SK-N-MC (cell line): ENCODE measurements at regions not wholly inside any gene's neighbourhood (a gene's known extent, or its start where the extent isn't known, plus 50 kb on each side); places are given as distances from the start of the nearest gene placed in this dataset.

Experiments used
- DNase-seq: peaks from one replicate; pipeline ENCODE4 v3.0.0-alpha.2; 2011; ENCODE audit warnings: low read depth, low spot score
- H3K27ac ChIP-seq: fragments of 200-600 bp; sonication (generic); 2 replicates; pipeline ENCODE4 v1.5.1; 2016; ENCODE audit warnings: mixed run types
- H3K36me3 ChIP-seq: fragments of 200-600 bp; sonication (generic); 2 replicates; pipeline ENCODE4 v1.6.1; 2017; ENCODE audit warnings: antibody characterized with exemption, low read length, mixed read lengths; ENCODE audit not compliant: insufficient read depth
- H3K4me3 ChIP-seq: fragments of 200-600 bp; sonication (generic); 2 replicates; pipeline ENCODE4 v1.5.1; 2016
- H3K9ac ChIP-seq: fragments of 200-600 bp; sonication (generic); 2 replicates; pipeline ENCODE4 v1.8.0; 2017; ENCODE audit warnings: mixed run types, mixed read lengths; ENCODE audit not compliant: insufficient read length
- H3K9me3 ChIP-seq: fragments of 200-600 bp; sonication (generic); 2 replicates; pipeline ENCODE4 v1.6.1; 2017; ENCODE audit warnings: low read depth, mild to moderate bottlenecking, antibody characterized with exemption, low read length, moderate library complexity, mixed read lengths
- EZH2 ChIP-seq: fragments of 200-600 bp; sonication (generic); IDR thresholded peaks from one replicate; pipeline ENCODE4 v1.6.1; 2017; ENCODE audit warnings: antibody characterized with exemption
- FOXP2 ChIP-seq: optimal IDR thresholded peaks from 2 replicates; pipeline ENCODE3; 2011; ENCODE audit warnings: mild to moderate bottlenecking, moderate library complexity; ENCODE audit not compliant: insufficient read depth; ENCODE audit errors: extremely low read length, control extremely low read depth
- POLR2AphosphoS5 ChIP-seq: IDR thresholded peaks from 2 replicates; pipeline ENCODE4 v1.6.1; 2012; ENCODE audit warnings: mild to moderate bottlenecking, low read depth, low read length, borderline replicate concordance

GRCh38 chr5:121108725-121109124 is 644.6 kb downstream of the PRR16 start:
- Histone ChIP-seq H3K27ac (no peak overlapping the region), H3K9ac (no peak overlapping the region), H3K9me3 (no peaks in the 10 kb centered on the region), H3K36me3 (no peaks in the 10 kb centered on the region), H3K4me3 (no peak overlapping the region)
- DNase-seq, result no peak
- TF ChIP-seq EZH2 (no peak), POLR2AphosphoS5 (no peak), FOXP2 (no peak)

- Histone ChIP-seq H3K9ac (no peak overlapping the region), H3K36me3 (no peaks in the 10 kb centered on the region), H3K9me3 (no peaks in the 10 kb centered on the region), H3K27ac (no peak overlapping the region), H3K4me3 (no peak overlapping the region)
- no peak for TF ChIP-seq POLR2AphosphoS5
- TF ChIP-seq EZH2, result no peak
- no peak for TF ChIP-seq FOXP2
- no peak for DNase-seq
Measured at GRCh38 chr5:121109817-121110216, 645.7 kb downstream of the PRR16 start.

DNA sequence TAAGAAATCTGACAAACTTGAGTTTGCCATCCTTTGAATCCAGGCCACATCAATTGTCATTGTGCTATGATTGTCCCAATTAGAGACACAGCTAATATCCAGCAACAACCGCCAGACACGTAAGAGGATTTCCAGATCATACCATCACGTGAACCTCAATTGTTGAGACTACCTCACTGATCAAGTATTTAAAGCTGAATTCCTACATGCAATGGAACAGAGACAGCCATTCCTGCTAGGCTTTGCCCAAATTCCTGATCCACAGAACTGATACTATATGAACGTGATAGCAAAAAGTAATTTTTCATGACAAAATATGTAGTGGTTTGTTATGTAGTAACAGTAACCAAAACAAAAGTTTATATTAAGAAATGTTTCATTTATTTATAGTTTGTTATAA is 657.7 kb downstream of the PRR16 start:
- TF ChIP-seq FOXP2, result no peak
- TF ChIP-seq EZH2, result no peak
- TF ChIP-seq POLR2AphosphoS5, result no peak

DNA sequence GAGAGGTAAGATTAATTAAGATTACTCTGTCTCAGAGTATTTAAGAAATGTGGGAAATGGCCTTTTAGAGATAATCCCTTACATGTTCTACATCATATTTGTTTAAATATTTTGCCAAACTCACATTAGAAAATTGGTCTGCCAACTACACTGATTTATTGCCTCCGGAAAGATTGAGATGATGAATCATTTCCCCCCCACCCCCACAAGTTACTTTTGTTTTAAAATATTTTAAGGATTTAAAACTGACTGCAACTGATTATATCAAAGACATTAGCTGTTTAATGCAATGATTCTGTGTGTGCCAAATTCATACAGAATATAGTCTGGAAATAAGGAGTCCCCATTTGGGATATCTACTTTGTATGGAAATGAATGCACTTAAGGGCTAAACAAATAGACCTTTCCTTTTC is 674.4 kb downstream of the PRR16 start:
- H3K9me3 ChIP-seq, result no peaks in the 10 kb centered on the region
- H3K9ac ChIP-seq, result no peak overlapping the region
- no peak for DNase-seq
- H3K27ac ChIP-seq, result no peak overlapping the region
- no peak overlapping the region for H3K4me3 ChIP-seq
- H3K36me3 ChIP-seq, result no peaks in the 10 kb centered on the region
- TF ChIP-seq FOXP2 (no peak), POLR2AphosphoS5 (no peak), EZH2 (no peak)

More for the DNA sequence above, 657.7 kb downstream of the PRR16 start:
- Histone ChIP-seq H3K4me3 (no peak overlapping the region), H3K27ac (no peak overlapping the region), H3K9ac (no peak overlapping the region), H3K9me3 (no peaks in the 10 kb centered on the region), H3K36me3 (no peaks in the 10 kb centered on the region)
- no peak for DNase-seq

DNA sequence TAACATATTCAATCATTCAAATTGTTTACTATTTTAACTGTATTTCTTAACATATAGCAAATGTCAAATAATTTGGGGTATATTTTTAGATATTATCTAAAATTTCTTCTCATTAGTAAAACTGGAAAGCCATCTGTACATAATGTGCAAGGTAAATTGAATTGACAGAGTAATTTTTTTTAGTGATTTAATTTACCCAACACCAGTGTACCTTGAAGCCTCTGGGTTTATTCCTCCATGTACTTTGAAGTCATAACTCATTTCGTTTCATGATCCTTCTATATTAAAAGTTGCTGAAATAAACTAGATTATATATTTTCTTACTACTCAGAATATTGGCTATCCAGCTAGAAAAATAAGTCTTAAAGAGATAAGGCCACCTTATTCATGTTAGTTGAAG is 674.9 kb downstream of the PRR16 start:
- H3K36me3 ChIP-seq, result no peaks in the 10 kb centered on the region
- TF ChIP-seq EZH2 (no peak), FOXP2 (no peak)
- no peak for DNase-seq
- no peak overlapping the region for H3K4me3 ChIP-seq
- no peaks in the 10 kb centered on the region for H3K9me3 ChIP-seq
- no peak overlapping the region for H3K9ac ChIP-seq
- H3K27ac ChIP-seq, result no peak overlapping the region

GRCh38 chr5:121144764-121145163 is 680.7 kb downstream of the PRR16 start:
- Histone ChIP-seq H3K36me3 (no peaks in the 10 kb centered on the region), H3K9me3 (no peaks in the 10 kb centered on the region), H3K9ac (no peak overlapping the region), H3K4me3 (no peak overlapping the region), H3K27ac (no peak overlapping the region)
- DNase-seq, result no peak
- TF ChIP-seq EZH2 (no peak), FOXP2 (no peak), POLR2AphosphoS5 (no peak)

DNA sequence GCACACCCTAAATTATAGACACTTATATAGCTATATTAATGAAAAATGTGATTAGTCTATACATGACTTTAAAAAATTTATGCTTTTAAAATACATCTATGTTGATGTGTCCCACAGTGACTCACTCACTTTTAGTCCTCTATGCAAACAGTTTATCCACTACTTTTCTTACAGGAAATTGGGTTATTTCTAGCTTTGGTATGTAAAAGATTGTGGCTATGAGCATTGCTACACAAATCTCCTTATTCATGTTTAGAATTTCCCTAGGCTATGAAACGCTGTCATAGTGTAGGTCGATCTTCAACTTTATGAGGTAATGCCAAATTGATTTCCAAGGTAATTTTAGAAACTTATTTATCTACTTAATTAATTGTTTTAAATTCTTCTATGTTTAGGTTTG is 687.4 kb downstream of the PRR16 start:
- Histone ChIP-seq H3K9ac (no peak overlapping the region), H3K4me3 (no peak overlapping the region), H3K9me3 (no peaks in the 10 kb centered on the region), H3K36me3 (no peaks in the 10 kb centered on the region), H3K27ac (no peak overlapping the region)
- DNase-seq, result no peak
- TF ChIP-seq FOXP2, result no peak
- no peak for TF ChIP-seq POLR2AphosphoS5
- no peak for TF ChIP-seq EZH2

DNA sequence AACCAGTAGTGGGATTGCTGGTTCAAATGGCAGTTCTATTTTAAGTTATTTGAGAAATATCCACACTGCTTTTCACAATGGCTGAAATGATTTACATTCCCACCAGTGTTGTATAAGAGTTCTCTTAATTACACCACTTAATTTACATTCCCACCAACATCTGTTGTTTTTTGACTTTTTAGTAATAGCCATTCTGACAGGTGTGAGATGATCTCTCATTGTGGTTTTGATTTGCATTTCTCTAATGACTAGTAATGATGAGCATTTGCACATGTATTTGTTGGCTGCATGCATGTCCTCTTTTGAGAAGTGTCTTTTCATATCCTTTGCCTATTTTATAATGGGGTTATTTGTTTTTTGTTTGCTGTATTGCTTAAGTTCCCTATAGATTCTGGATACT is 688.3 kb downstream of the PRR16 start:
- Histone ChIP-seq H3K27ac (no peak overlapping the region), H3K36me3 (no peaks in the 10 kb centered on the region), H3K9ac (no peak overlapping the region), H3K9me3 (no peaks in the 10 kb centered on the region), H3K4me3 (no peak overlapping the region)
- TF ChIP-seq POLR2AphosphoS5, result no peak
- TF ChIP-seq EZH2, result no peak
- TF ChIP-seq FOXP2, result no peak
- DNase-seq, result no peak

DNA sequence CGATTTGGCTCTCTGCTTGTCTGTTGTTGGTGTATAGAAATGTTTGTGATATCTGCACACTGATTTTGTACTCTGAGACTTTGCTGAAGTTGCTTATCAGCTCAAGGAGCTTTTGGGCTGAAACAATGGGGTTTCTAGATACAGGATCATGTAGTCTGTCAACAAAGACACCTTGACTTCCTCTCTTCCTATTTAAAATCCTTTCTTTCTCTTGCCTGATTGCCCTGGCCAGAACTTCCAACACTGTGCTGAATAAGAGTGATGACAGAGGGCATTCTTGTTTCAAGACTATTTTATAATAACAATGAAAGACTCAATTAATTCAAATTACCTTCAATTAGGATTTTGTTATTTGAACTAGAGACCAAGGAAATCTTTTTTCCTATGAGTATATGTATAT is 692.5 kb downstream of the PRR16 start:
- no peak for TF ChIP-seq FOXP2
- TF ChIP-seq POLR2AphosphoS5, result no peak
- TF ChIP-seq EZH2, result no peak
- no peak overlapping the region for H3K27ac ChIP-seq
- no peak for DNase-seq
- H3K36me3 ChIP-seq, result no peaks in the 10 kb centered on the region
- H3K9ac ChIP-seq, result no peak overlapping the region
- H3K9me3 ChIP-seq, result no peaks in the 10 kb centered on the region
- H3K4me3 ChIP-seq, result no peak overlapping the region
